ENCODE measurements at regions not wholly inside any gene's neighbourhood (a gene's known extent, or its start where the extent isn't known, plus 50 kb on each side); places are given as distances from the start of the nearest gene placed in this dataset.

GRCh38 chr7:81501220-81501619 is 268.6 kb downstream of the HGF start:
- no peak for TF ChIP-seq POLR2A (IDR thresholded peaks at IDR 0.05)
- TF ChIP-seq EP300 (IDR thresholded peaks at IDR 0.05): no peak
- TF ChIP-seq, protein P1, sequence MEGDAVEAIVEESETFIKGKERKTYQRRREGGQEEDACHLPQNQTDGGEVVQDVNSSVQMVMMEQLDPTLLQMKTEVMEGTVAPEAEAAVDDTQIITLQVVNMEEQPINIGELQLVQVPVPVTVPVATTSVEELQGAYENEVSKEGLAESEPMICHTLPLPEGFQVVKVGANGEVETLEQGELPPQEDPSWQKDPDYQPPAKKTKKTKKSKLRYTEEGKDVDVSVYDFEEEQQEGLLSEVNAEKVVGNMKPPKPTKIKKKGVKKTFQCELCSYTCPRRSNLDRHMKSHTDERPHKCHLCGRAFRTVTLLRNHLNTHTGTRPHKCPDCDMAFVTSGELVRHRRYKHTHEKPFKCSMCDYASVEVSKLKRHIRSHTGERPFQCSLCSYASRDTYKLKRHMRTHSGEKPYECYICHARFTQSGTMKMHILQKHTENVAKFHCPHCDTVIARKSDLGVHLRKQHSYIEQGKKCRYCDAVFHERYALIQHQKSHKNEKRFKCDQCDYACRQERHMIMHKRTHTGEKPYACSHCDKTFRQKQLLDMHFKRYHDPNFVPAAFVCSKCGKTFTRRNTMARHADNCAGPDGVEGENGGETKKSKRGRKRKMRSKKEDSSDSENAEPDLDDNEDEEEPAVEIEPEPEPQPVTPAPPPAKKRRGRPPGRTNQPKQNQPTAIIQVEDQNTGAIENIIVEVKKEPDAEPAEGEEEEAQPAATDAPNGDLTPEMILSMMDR (IDR thresholded peaks at IDR 0.05): no peak
- TF ChIP-seq POLR2AphosphoS5 (IDR thresholded peaks at IDR 0.05): no peak
